ENCODE measurements at regions not wholly inside any gene's neighbourhood (a gene's known extent, or its start where the extent isn't known, plus 50 kb on each side); places are given as distances from the start of the nearest gene placed in this dataset.
A peak's percentile ranks its signal among the peaks of the same experiment; 100 is the strongest.
"Not testable (repeated sequence)": the region's sequence is repeated elsewhere in the genome, so short reads cannot be mapped to it uniquely, and the experiment has no call there.

GRCh38 chr6:79392094-79392493, 145.1 kb downstream of the LCA5 start:
- no peak for DNase-seq (ENCODE audit: low read depth)

GRCh38 chr6:79391480-79391879, 145.8 kb downstream of the LCA5 start:
- peak; percentile 71 for DNase-seq (ENCODE audit: low read depth)

- DNase-seq (ENCODE audit: low read depth): peak; percentile 52
Observed at GRCh38 chr6:79385893-79386292, 151.3 kb downstream of the LCA5 start.

GRCh38 chr6:79385333-79385732, 150.9 kb upstream of the HMGN3 start:
- peak; percentile 28 for DNase-seq (ENCODE audit: low read depth)

DNA sequence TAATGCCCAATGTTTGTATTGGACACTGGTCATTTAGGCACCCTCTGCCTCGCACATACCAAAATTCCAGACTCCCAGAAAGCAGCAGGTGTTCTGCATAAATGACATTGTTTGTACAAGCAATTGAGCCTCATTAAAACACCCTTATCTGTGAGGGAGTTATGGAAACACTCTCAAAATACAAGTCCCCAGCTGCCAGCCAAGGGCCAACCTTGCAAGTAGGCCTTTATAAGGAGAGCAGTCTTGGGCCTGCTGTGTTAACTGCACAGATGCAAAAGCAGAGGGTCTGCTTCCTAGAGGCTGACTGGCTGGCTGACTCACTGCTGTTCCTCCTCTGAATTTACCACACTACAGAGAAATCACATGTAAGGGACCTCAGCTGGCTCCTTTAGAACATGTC, 150.4 kb upstream of the HMGN3 start:
- DNase-seq (ENCODE audit: low read depth): peak; percentile 84

GRCh38 chr6:79378957-79379356, 144.5 kb upstream of the HMGN3 start:
- no peak for DNase-seq (ENCODE audit: low read depth)

GRCh38 chr6:79377888-79378348, 143.4 kb upstream of the HMGN3 start:
- DNase-seq (ENCODE audit: low read depth): peak; percentile 62

- peak; percentile 50 for DNase-seq (ENCODE audit: low read depth)
Observed at GRCh38 chr6:79377047-79377446, 142.6 kb upstream of the HMGN3 start.

- DNase-seq (ENCODE audit: low read depth): no peak
Observed at GRCh38 chr6:79375635-79376337, 141.3 kb upstream of the HMGN3 start.

DNA sequence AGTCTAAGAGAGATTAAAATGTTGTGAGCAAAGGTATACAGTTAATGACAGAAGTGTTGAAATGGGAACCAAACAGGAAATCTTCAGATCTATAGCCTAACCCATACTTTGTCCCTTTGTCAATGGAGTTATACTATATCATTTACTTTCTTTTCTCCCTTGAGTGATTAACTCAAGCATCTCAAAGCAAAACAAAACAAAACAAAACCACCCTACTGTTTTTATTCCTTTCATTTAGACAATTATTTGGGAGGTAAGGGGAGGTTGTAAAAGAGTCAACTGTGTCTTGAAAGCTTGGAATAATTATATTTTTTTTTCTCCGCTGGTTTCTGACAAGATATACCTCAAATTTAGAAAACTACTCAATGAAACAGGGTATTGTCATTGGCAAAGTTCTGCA, 139.8 kb upstream of the HMGN3 start:
- no peak for DNase-seq (ENCODE audit: low read depth)

GRCh38 chr6:79373880-79374279, 139.4 kb upstream of the HMGN3 start:
- no peak for DNase-seq (ENCODE audit: low read depth)

GRCh38 chr6:79373246-79373645, 138.8 kb upstream of the HMGN3 start:
- no peak for DNase-seq (ENCODE audit: low read depth)

DNA sequence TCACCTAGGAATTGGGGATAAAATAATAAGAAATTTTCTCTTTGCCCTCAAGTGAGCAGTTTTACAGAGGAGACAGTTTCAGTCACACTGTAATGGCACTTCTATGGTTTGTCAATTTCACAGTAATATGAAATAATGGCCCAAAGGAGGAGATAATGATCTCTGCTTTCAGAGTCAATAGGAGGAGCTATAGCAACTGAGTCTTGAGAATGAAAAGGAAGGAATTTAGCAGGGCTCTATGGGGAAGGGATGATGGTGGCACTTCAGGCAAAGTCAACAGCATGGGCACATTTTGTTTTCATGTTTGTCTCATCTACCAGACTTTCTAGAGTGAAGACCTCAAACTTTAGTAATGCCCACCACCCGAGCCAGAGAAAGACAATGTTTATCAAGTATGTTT, 138.3 kb upstream of the HMGN3 start:
- no peak for DNase-seq (ENCODE audit: low read depth)

DNA sequence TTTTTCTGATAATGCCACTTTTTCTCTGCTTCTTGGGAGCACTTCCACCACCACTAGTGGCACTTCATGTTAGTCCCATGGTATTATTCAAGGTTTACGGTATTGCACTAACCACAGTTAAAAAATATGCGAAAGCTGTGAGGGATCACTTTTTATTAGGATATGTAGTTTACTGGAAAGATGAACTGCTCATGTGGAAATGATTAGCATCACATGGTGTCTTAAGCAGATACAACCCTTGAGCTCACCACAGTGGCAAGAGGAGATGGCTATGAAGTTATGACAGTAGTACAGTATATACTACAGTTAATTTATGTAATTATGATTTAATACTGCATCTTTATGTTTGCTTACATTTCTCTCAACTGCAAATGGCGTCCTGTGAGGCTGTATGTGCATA, 134.5 kb upstream of the HMGN3 start:
- no peak for DNase-seq (ENCODE audit: low read depth)

DNA sequence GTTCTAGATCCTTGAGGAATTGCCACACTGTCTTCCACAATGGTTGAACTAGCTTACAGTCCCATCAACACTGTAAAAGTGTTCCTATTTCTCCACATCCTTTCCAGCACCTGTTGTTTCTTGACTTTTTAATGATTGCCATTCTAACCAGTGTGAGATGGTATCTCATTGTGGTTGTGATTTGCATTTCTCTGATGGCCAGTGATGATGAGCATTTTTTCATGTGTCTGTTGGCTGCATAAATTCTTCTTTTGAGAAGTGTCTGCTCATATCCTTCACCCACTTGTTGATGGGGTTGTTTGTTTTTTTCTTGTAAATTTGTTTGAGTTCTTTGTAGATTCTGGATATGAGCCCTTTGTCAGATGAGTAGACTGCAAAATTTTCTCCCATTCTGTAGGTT, 129.0 kb upstream of the HMGN3 start:
- not testable (repeated sequence) for DNase-seq (ENCODE audit: low read depth)

- not testable (repeated sequence) for DNase-seq (ENCODE audit: low read depth)
Observed at GRCh38 chr6:79361074-79361473, 126.6 kb upstream of the HMGN3 start.

GRCh38 chr6:79353226-79353625, 118.7 kb upstream of the HMGN3 start:
- peak; percentile 25 for DNase-seq (ENCODE audit: low read depth)

- no peak for DNase-seq (ENCODE audit: low read depth)
Observed at GRCh38 chr6:79338493-79338892, 104.0 kb upstream of the HMGN3 start.

DNA sequence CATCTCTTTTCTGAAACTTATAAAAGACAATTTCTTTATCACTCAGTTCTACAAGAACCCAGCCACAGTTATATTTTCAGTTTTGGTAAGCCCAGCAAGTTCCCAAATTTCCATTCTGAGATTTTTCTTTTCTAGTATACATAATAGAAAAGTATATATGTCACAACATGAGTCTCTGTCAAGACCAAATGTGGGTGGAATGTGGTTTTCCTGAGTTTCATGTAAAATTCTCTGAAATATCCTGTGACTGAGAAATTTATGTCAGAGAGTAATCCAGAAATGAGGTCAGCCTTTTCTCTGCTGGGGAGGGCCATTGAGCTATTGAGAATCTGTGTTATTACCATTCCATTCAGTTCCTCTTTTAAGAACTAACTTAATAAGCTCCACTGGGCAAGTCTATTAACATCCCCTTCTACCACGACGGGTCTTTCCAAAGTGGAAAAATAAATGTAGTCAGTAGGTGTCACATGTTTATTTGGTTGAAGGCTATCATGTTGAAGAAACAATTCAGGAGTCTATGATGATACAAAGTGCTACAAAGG, 100.7 kb upstream of the HMGN3 start:
- DNase-seq (ENCODE audit: low read depth): no peak

DNA sequence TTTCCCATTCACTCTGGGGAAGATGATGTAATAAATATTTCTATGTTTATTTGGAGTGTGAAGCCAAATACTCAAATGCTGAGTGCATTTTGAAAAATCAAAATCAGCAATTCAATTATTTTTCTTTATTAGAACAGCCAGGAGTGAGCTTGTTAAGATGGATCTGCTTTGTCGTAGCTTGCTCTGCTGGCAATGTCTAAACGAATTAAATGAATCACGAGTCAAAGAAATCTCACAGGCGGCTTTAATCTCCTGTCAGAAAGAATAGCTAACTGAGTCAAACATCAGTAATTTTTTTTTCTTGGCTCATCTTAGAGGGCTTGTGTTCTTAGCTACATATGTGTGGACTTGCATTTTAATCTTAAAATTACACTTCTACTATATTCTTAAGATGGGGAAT, 100.2 kb upstream of the HMGN3 start:
- DNase-seq (ENCODE audit: low read depth): no peak

DNA sequence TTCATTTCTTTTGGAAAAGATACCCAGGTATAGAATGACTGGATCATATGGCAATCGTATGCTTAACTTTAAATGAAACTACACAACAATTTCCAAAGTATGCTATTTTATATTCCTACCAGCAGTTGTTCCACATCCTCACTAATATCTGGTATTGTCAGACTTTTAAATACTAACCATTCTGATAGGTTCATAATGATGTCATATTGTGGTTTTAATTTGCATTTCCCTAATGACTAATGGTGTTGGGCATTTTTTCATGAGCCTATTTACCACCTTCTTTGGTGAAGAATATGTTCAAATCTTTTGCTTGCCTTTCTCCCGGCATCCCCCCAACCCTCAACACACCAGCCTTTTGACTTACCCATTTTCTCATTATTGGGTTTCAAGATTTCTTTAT, 96.2 kb upstream of the HMGN3 start:
- DNase-seq (ENCODE audit: low read depth): peak; percentile 14

DNA sequence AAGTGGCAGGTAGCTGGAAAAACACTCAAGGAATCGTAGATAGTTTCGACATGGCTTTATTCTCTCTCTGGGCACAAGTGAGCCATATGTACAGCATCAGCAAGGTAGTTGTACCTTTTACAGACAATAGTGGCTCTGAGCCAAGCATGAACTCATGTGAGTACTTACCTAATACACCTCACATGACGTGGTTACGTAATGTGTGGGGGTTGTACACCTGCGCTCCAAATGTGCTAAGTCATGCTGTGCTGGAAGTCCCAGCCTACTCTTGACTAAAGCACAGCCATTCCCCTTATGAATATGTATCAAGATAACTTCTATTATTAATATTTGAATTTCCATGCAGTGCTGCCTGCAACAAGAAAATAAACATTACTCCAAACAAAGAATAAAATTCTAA, 78.8 kb upstream of the HMGN3 start:
- no peak for DNase-seq (ENCODE audit: low read depth)

DNA sequence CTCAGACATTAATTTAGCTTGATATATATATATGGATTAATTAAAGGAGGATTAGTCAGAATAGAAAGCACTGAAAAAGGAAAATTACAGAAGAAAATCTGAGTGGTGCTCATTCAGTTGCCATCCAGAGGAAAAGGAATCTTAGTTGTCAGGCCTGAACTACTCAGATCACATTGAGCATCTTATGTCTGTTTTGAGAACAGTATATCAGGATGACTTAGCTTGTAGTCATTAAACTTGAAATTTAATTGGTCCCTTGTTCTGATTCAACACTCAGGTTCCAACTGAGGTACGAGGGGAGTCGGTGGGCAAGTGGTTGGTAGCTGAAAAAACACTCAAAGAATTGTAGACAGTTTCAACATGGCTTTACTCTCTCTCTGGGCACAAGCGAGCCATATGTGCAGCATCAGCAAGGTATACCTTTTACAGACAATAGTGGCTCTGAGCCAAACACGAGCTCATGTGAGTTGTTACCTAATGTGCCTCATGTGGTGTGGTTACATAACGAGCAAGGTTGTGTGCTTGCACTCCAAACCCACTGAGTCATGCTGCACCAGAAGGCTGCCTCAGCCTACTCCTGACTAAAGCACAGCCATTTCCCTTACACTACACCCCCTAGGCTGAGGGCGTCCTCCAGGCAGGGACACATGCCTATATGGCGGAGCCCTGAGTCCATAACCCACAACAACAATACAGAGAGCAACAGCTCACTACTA, 73.0 kb upstream of the HMGN3 start:
- DNase-seq (ENCODE audit: low read depth): peak; percentile 10
